ENCODE measurements at regions not wholly inside any gene's neighbourhood (a gene's known extent, or its start where the extent isn't known, plus 50 kb on each side); places are given as distances from the start of the nearest gene placed in this dataset.
"Not testable (repeated sequence)": the region's sequence is repeated elsewhere in the genome, so short reads cannot be mapped to it uniquely, and the experiment has no call there.

GRCh38 chr1:5638582-5638981 lies 353.6 kb downstream of the NPHP4 start:
- no peak for DNase-seq (ENCODE audit: low read depth)

- no peak for DNase-seq (ENCODE audit: low read depth)
Measured at GRCh38 chr1:5637171-5637570, 355.1 kb downstream of the NPHP4 start.

- DNase-seq (ENCODE audit: low read depth), result no peak
Measured at GRCh38 chr1:5634893-5635292, 357.3 kb downstream of the NPHP4 start.

GRCh38 chr1:5632814-5633213 lies 359.4 kb downstream of the NPHP4 start:
- no peak for DNase-seq (ENCODE audit: low read depth)

GRCh38 chr1:5632224-5632623 lies 360.0 kb downstream of the NPHP4 start:
- no peak for DNase-seq (ENCODE audit: low read depth)

GRCh38 chr1:5628416-5628815 lies 363.8 kb downstream of the NPHP4 start:
- DNase-seq (ENCODE audit: low read depth), result no peak

- DNase-seq (ENCODE audit: low read depth), result no peak
Measured at GRCh38 chr1:5623399-5623798, 368.8 kb downstream of the NPHP4 start.

GRCh38 chr1:5622412-5622811 lies 369.8 kb downstream of the NPHP4 start:
- no peak for DNase-seq (ENCODE audit: low read depth)

GRCh38 chr1:5621692-5622091 lies 370.5 kb downstream of the NPHP4 start:
- DNase-seq (ENCODE audit: low read depth), result no peak

GRCh38 chr1:5620997-5621396 lies 371.2 kb downstream of the NPHP4 start:
- DNase-seq (ENCODE audit: low read depth), result no peak

- DNase-seq (ENCODE audit: low read depth), result no peak
Measured at GRCh38 chr1:5620418-5620817, 371.8 kb downstream of the NPHP4 start.

GRCh38 chr1:5619469-5619868 lies 372.8 kb downstream of the NPHP4 start:
- no peak for DNase-seq (ENCODE audit: low read depth)

- DNase-seq (ENCODE audit: low read depth), result no peak
Measured at GRCh38 chr1:5617546-5617945, 374.7 kb downstream of the NPHP4 start.

GRCh38 chr1:5617179-5617520 lies 375.1 kb downstream of the NPHP4 start:
- DNase-seq (ENCODE audit: low read depth), result no peak

- no peak for DNase-seq (ENCODE audit: low read depth)
Measured at GRCh38 chr1:5616366-5617178, 375.7 kb downstream of the NPHP4 start.

GRCh38 chr1:5615076-5615475 lies 377.1 kb downstream of the NPHP4 start:
- DNase-seq (ENCODE audit: low read depth), result no peak

GRCh38 chr1:5613900-5614299 lies 378.3 kb downstream of the NPHP4 start:
- DNase-seq (ENCODE audit: low read depth), result no peak

- no peak for DNase-seq (ENCODE audit: low read depth)
Measured at GRCh38 chr1:5611851-5612250, 380.4 kb downstream of the NPHP4 start.

GRCh38 chr1:5611431-5611830 lies 380.8 kb downstream of the NPHP4 start:
- DNase-seq (ENCODE audit: low read depth), result no peak

GRCh38 chr1:5610432-5610831 lies 381.8 kb downstream of the NPHP4 start:
- DNase-seq (ENCODE audit: low read depth), result no peak

GRCh38 chr1:5603353-5604104 lies 388.7 kb downstream of the NPHP4 start:
- DNase-seq (ENCODE audit: low read depth), result no peak

GRCh38 chr1:5602718-5603117 lies 389.5 kb downstream of the NPHP4 start:
- not testable (repeated sequence) for DNase-seq (ENCODE audit: low read depth)

- no peak for DNase-seq (ENCODE audit: low read depth)
Measured at GRCh38 chr1:5601516-5601915, 390.7 kb downstream of the NPHP4 start.
